ENCODE measurements at regions not wholly inside any gene's neighbourhood (a gene's known extent, or its start where the extent isn't known, plus 50 kb on each side); places are given as distances from the start of the nearest gene placed in this dataset.

DNA sequence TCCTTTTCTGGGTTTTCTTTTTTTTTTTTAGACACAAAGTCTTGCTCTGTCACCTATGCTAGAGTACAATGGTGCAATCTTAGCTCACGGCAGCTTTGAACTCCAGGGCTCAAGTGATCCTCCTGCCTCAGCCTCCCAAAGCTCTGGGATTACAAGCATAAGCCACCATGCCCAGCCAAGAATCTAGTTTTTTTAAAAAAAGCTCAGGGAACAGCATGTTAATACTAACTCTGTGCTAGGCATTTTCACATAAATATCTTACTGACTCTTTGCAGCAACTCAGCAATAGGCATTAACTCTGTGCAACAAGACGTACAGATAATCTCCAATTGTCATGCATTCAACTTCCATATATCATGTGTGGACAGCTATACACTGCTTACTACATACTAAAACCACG lies 97.4 kb downstream of the LLPH start:
- TF ChIP-seq, protein P1, sequence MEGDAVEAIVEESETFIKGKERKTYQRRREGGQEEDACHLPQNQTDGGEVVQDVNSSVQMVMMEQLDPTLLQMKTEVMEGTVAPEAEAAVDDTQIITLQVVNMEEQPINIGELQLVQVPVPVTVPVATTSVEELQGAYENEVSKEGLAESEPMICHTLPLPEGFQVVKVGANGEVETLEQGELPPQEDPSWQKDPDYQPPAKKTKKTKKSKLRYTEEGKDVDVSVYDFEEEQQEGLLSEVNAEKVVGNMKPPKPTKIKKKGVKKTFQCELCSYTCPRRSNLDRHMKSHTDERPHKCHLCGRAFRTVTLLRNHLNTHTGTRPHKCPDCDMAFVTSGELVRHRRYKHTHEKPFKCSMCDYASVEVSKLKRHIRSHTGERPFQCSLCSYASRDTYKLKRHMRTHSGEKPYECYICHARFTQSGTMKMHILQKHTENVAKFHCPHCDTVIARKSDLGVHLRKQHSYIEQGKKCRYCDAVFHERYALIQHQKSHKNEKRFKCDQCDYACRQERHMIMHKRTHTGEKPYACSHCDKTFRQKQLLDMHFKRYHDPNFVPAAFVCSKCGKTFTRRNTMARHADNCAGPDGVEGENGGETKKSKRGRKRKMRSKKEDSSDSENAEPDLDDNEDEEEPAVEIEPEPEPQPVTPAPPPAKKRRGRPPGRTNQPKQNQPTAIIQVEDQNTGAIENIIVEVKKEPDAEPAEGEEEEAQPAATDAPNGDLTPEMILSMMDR (IDR thresholded peaks at IDR 0.05; ENCODE audit: insufficient read depth, low read length, poor library complexity, severe bottlenecking) = no peak
- Histone ChIP-seq H3K27me3 (replicated peaks; ENCODE audit: control insufficient read depth, insufficient read depth, low read length) (no peaks in the 10 kb centered on the region), H3K36me3 (ENCODE audit: control insufficient read depth, insufficient read depth, low read length) (no peaks in the 10 kb centered on the region), H3K4me3 (replicated peaks; ENCODE audit: low read depth, low read length) (no peak overlapping the region)
- DNase-seq (ENCODE audit: extremely low read depth, insufficient read length) = no peak

DNA sequence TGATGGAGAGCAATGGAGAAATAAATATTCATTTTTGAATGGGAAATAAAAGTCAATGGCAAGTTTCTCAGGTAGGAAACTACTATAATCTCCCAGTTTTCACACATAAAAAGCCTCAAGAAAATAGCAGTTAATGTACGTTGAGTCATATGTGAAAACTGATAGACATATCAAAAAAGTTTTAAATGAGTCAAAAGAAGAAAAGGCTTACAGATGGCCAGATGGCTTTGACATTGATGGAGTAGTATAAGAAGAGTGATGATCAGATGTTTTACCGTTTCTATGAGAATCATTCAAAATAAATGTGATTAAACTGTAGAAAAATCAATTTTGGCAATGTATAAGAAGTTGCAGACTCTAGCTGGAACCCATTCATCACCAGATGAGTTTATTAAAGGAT lies 97.8 kb downstream of the LLPH start:
- no peaks in the 10 kb centered on the region for H3K27me3 ChIP-seq (replicated peaks; ENCODE audit: control insufficient read depth, insufficient read depth, low read length)
- no peak for DNase-seq (ENCODE audit: extremely low read depth, insufficient read length)
- H3K36me3 ChIP-seq (ENCODE audit: control insufficient read depth, insufficient read depth, low read length) = no peaks in the 10 kb centered on the region
- H3K4me3 ChIP-seq (replicated peaks; ENCODE audit: low read depth, low read length) = no peak overlapping the region
- TF ChIP-seq, protein P1 (IDR thresholded peaks at IDR 0.05; ENCODE audit: insufficient read depth, low read length, poor library complexity, severe bottlenecking) = no peak

DNA sequence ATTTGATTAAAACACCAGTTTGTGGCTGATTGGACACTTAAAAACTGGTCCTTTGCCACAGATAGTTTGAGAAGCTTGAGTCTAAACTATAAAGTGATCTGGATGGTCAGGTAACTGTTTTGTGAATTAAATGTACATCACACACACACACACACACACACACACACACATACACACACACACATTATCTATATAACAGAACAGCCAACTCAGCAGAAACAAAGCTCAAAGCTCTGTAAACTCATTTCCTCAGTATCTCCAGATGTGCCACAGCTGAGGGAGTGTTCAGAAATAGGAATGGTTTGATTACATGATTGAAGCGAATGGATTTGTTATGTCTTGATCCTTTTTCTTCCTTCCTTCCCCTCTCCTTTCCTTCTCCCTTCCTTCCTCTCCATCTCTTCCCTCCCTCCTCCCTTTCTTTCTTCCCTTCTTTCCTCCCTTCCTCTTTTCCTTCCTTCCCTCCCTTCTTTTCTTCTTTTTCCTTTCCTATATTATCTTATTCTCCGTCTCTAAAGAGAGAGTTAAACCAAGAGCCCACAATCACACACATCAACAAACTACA lies 100.3 kb downstream of the LLPH start:
- DNase-seq (ENCODE audit: extremely low read depth, insufficient read length) = no peak
- Histone ChIP-seq H3K4me3 (replicated peaks; ENCODE audit: low read depth, low read length) (no peak overlapping the region), H3K36me3 (ENCODE audit: control insufficient read depth, insufficient read depth, low read length) (no peaks in the 10 kb centered on the region), H3K27me3 (replicated peaks; ENCODE audit: control insufficient read depth, insufficient read depth, low read length) (no peaks in the 10 kb centered on the region)
- TF ChIP-seq, protein P1 (IDR thresholded peaks at IDR 0.05; ENCODE audit: insufficient read depth, low read length, poor library complexity, severe bottlenecking) = no peak

DNA sequence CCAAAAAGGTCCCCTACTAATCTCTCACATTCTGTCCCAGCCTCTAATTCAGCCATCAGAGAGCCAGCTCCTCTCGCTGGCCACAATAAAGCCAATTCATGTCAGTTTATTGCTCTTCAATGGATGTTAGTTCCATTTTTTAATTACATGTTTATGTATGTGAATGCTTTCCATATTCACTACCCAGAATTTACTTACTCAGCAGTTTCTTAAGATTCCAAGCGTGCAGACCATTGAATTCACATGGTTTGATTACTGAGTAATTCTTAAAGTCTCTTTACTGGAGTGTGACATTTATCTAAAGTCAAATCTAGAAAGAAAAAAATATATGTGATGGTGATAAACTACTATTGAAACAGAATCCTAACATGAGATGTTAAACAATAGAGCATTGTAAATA lies 102.2 kb downstream of the LLPH start:
- H3K36me3 ChIP-seq (ENCODE audit: control insufficient read depth, insufficient read depth, low read length) = no peaks in the 10 kb centered on the region
- DNase-seq (ENCODE audit: extremely low read depth, insufficient read length) = no peak
- no peak overlapping the region for H3K4me3 ChIP-seq (replicated peaks; ENCODE audit: low read depth, low read length)
- TF ChIP-seq, protein P1 (IDR thresholded peaks at IDR 0.05; ENCODE audit: insufficient read depth, low read length, poor library complexity, severe bottlenecking) = no peak
- H3K27me3 ChIP-seq (replicated peaks; ENCODE audit: control insufficient read depth, insufficient read depth, low read length) = no peaks in the 10 kb centered on the region

DNA sequence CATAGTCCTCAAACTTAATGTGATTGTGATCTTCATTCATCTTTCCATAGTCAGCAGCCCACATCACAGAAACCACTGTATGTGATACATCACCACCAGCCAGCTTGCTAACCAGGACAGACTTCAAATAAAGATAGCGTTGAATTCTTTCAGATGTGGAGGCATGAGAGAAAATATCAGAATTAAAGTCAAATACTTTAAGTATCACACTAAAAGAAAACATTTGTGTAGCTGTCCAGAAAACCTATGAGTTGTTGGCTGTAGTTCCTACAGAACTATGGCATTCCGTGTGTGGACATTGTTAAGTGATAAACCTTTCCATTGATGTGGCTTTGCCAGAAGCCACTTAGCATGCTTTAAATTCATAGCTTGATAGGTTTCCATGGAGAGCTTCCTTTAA lies 105.1 kb downstream of the LLPH start:
- no peak for DNase-seq (ENCODE audit: extremely low read depth, insufficient read length)
- no peaks in the 10 kb centered on the region for H3K27me3 ChIP-seq (replicated peaks; ENCODE audit: control insufficient read depth, insufficient read depth, low read length)
- H3K36me3 ChIP-seq (ENCODE audit: control insufficient read depth, insufficient read depth, low read length) = no peaks in the 10 kb centered on the region
- H3K4me3 ChIP-seq (replicated peaks; ENCODE audit: low read depth, low read length) = no peak overlapping the region
- TF ChIP-seq, protein P1 (IDR thresholded peaks at IDR 0.05; ENCODE audit: insufficient read depth, low read length, poor library complexity, severe bottlenecking) = no peak

DNA sequence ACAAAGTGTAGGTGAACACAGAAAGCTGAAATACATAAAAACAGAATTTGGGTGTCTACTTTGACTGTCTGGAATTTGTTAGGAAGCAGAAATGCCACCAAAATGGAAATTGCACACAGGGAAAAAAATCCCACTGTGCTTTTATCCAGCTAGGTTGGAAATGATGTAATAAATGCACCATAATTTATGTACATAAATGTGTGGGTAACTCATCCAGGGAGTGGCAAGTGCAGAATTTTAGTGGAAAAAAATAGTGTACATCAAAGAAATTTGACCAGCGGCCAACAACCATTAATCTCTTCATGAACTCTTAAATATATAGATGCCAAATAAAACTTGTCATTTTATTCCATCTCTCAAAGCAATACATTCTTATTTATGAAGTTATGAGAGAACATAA lies 105.6 kb downstream of the LLPH start:
- H3K4me3 ChIP-seq (replicated peaks; ENCODE audit: low read depth, low read length) = no peak overlapping the region
- TF ChIP-seq, protein P1 (IDR thresholded peaks at IDR 0.05; ENCODE audit: insufficient read depth, low read length, poor library complexity, severe bottlenecking) = no peak
- DNase-seq (ENCODE audit: extremely low read depth, insufficient read length) = no peak

More for the DNA sequence above, 105.6 kb downstream of the LLPH start:
- H3K27me3 ChIP-seq (replicated peaks; ENCODE audit: control insufficient read depth, insufficient read depth, low read length) = no peaks in the 10 kb centered on the region
- H3K36me3 ChIP-seq (ENCODE audit: control insufficient read depth, insufficient read depth, low read length) = no peaks in the 10 kb centered on the region

All from GM06990 (cell line).